H1 (cell line): ENCODE measurements at regions not wholly inside any gene's neighbourhood (a gene's known extent, or its start where the extent isn't known, plus 50 kb on each side); places are given as distances from the start of the nearest gene placed in this dataset.

Experiments
- CTCF ChIA-PET: fragments of 300-600 bp; sonication (Branson Sonifier 250); formaldehyde crosslinking; loops from one replicate; lab custom pipeline; 2021; ENCODE audit not compliant: partially characterized antibody; lab: Charles Lee
- POLR2A ChIA-PET: fragments of 300-600 bp; sonication (Branson Sonifier 250); formaldehyde crosslinking; loops from one replicate; lab custom pipeline; 2021; ENCODE audit warnings: inconsistent platforms; ENCODE audit not compliant: partially characterized antibody; lab: Charles Lee
- DNase-seq, 2 experiments: peaks; one replicate each; pipeline versions ENCODE4 v3.0.0 to v3.0.0-alpha.2; 2010 to 2022; ENCODE audit warnings: low spot score in 2 of 2, low read depth in 1 of 2, mixed read lengths in 1 of 2
- FAIRE-seq: peaks from 2 replicates; lab custom pipeline; 2011; peaks lifted over from hg19 to GRCh38; lab: Jason Lieb, UNC
- H2AFZ ChIP-seq: 2 replicates; pipeline ENCODE4 v1.8.1; 2012; ENCODE audit warnings: low read length, inconsistent platforms
- H2AK5ac ChIP-seq: 2 replicates; pipeline ENCODE4 v1.6.1; 2013; ENCODE audit warnings: low read depth, low read length
- H2BK120ac ChIP-seq: replicated peaks from 2 replicates; pipeline ENCODE3; 2013; ENCODE audit warnings: low read depth, low read length, inconsistent platforms
- H2BK12ac ChIP-seq: 2 replicates; pipeline ENCODE4 v1.6.1; 2013; ENCODE audit warnings: low read depth, low read length
- H2BK15ac ChIP-seq: 2 replicates; pipeline ENCODE4 v1.6.1; 2013; ENCODE audit warnings: low read length
- H2BK20ac ChIP-seq: 2 replicates; pipeline ENCODE4 v1.6.1; 2013; ENCODE audit warnings: low read length
- H2BK5ac ChIP-seq: 2 replicates; pipeline ENCODE4 v1.6.1; 2013; ENCODE audit warnings: low read depth, low read length
- H3K14ac ChIP-seq: 2 replicates; pipeline ENCODE4 v1.6.1; 2013; ENCODE audit warnings: inconsistent platforms; ENCODE audit not compliant: insufficient read length
- H3K18ac ChIP-seq: 2 replicates; pipeline ENCODE4 v1.6.1; 2013; ENCODE audit warnings: low read length; ENCODE audit errors: extremely low read depth
- H3K23ac ChIP-seq: 2 replicates; pipeline ENCODE4 v1.6.1; 2013; ENCODE audit warnings: inconsistent platforms; ENCODE audit not compliant: insufficient read length
- H3K23me2 ChIP-seq: 2 replicates; pipeline ENCODE4 v1.6.1; 2013; ENCODE audit warnings: low read depth, low read length
- H3K27ac ChIP-seq: 2 replicates; pipeline ENCODE4 v1.6.1; 2011; ENCODE audit warnings: low read depth, low read length, inconsistent platforms
- H3K27me3 ChIP-seq, 4 experiments: replicated peaks in 1 of 4; 1 replicate in 1 of 4; 2 replicates in 3 of 4; pipeline versions ENCODE4 v1.6.1 to v1.8.1; 2011 to 2013; ENCODE audit warnings: low read length in 3 of 4, mild to moderate bottlenecking in 3 of 4, inconsistent platforms in 2 of 4, mixed read lengths in 2 of 4, moderate library complexity in 1 of 4; ENCODE audit not compliant: control insufficient read depth in 3 of 4, insufficient read depth in 3 of 4; ENCODE audit errors: extremely low read depth in 1 of 4
- H3K36me3 ChIP-seq, 4 experiments: 2 replicates each; pipeline versions ENCODE4 v1.6.1 to v1.8.1; 2011 to 2013; ENCODE audit warnings: mild to moderate bottlenecking in 4 of 4, low read length in 3 of 4, moderate library complexity in 2 of 4, control low read depth in 1 of 4, inconsistent platforms in 1 of 4; ENCODE audit not compliant: insufficient read depth in 4 of 4, control insufficient read depth in 2 of 4
- H3K4ac ChIP-seq: replicated peaks from 2 replicates; pipeline ENCODE3; 2013; ENCODE audit warnings: low read length, low read depth, mixed read lengths, inconsistent platforms; ENCODE audit not compliant: insufficient read length
- H3K4me1 ChIP-seq, 4 experiments: replicated peaks in 1 of 4; 1 replicate in 1 of 4; 2 replicates in 3 of 4; pipeline versions ENCODE4 v1.6.1 to v1.8.1; 2011 to 2013; ENCODE audit warnings: low read length in 3 of 4, inconsistent platforms in 2 of 4, mixed read lengths in 1 of 4; ENCODE audit not compliant: insufficient read depth in 4 of 4, control insufficient read depth in 3 of 4
- H3K4me2 ChIP-seq, 2 experiments: 2 replicates each; pipeline versions ENCODE4 v1.6.1 to v1.8.1; 2011 to 2013; ENCODE audit warnings: low read depth in 2 of 2, low read length in 2 of 2, control low read depth in 1 of 2, inconsistent platforms in 1 of 2, mild to moderate bottlenecking in 1 of 2; ENCODE audit not compliant: insufficient read depth in 1 of 2
- H3K4me3 ChIP-seq, 4 experiments: fragments of 200-600, 300-600 bp in 1 of 4; sonication (generic), shearing (Covaris generic), sonication (Bioruptor Twin) in 1 of 4; 2 replicates each; pipeline versions ENCODE4 v1.5.1 to v1.8.1; 2011 to 2016; ENCODE audit warnings: low read length in 4 of 4, low read depth in 3 of 4, control low read depth in 2 of 4, inconsistent platforms in 2 of 4, mild to moderate bottlenecking in 2 of 4, mixed read lengths in 1 of 4, moderate library complexity in 1 of 4; ENCODE audit not compliant: insufficient read depth in 2 of 4; ENCODE audit errors: extremely low read depth in 1 of 4
- H3K56ac ChIP-seq: replicated peaks from 2 replicates; pipeline ENCODE3; 2013; ENCODE audit warnings: low read depth, mild to moderate bottlenecking, mixed read lengths, low read length, inconsistent platforms; ENCODE audit not compliant: insufficient read length
- H3K79me1 ChIP-seq: 2 replicates; pipeline ENCODE4 v1.6.1; 2013; ENCODE audit warnings: low read depth, low read length, control low read depth
- H3K79me2 ChIP-seq, 2 experiments: 2 replicates each; pipeline versions ENCODE4 v1.6.1 to v1.8.1; 2012 to 2013; ENCODE audit warnings: low read length in 2 of 2, mild to moderate bottlenecking in 2 of 2, inconsistent platforms in 1 of 2; ENCODE audit not compliant: insufficient read depth in 2 of 2, control insufficient read depth in 1 of 2
- H3K9ac ChIP-seq, 4 experiments: replicated peaks in 1 of 4; 1 replicate in 1 of 4; 2 replicates in 3 of 4; pipeline versions ENCODE4 v1.6.1 to v1.8.1; 2011 to 2013; ENCODE audit warnings: low read depth in 3 of 4, low read length in 3 of 4, control low read depth in 2 of 4, mild to moderate bottlenecking in 2 of 4, moderate library complexity in 2 of 4, inconsistent platforms in 1 of 4; ENCODE audit errors: extremely low read depth in 1 of 4
- H3K9me3 ChIP-seq, 2 experiments: 2 replicates each; pipeline versions ENCODE4 v1.6.1 to v1.8.1; 2012 to 2013; ENCODE audit warnings: mild to moderate bottlenecking in 2 of 2, moderate library complexity in 2 of 2, control low read depth in 1 of 2, inconsistent platforms in 1 of 2, low read depth in 1 of 2, low read length in 1 of 2, mixed read lengths in 1 of 2; ENCODE audit not compliant: insufficient read depth in 2 of 2
- H4K20me1 ChIP-seq, 2 experiments: replicated peaks in 1 of 2; 2 replicates each; pipeline versions ENCODE3 to v1.8.1; 2011 to 2013; ENCODE audit warnings: inconsistent platforms in 2 of 2, low read length in 2 of 2, mild to moderate bottlenecking in 1 of 2; ENCODE audit not compliant: insufficient read depth in 2 of 2, control insufficient read depth in 1 of 2
- H4K5ac ChIP-seq: 2 replicates; pipeline ENCODE4 v1.6.1; 2013; ENCODE audit warnings: low read length, low read depth, mixed read lengths, inconsistent platforms; ENCODE audit not compliant: insufficient read length
- H4K8ac ChIP-seq: 2 replicates; pipeline ENCODE4 v1.8.0; 2013; ENCODE audit warnings: mild to moderate bottlenecking, moderate library complexity, low read length, inconsistent platforms; ENCODE audit not compliant: insufficient read depth; ENCODE audit errors: extremely low read depth
- H4K91ac ChIP-seq: replicated peaks from 2 replicates; pipeline ENCODE3; 2013; ENCODE audit warnings: low read length, mixed read lengths, inconsistent platforms; ENCODE audit not compliant: insufficient read length
- SIRT6 ChIP-seq: IDR thresholded peaks from one replicate; pipeline ENCODE4 v1.7.1; 2012; ENCODE audit warnings: low read length, inconsistent platforms
- SP2 ChIP-seq: IDR thresholded peaks from 2 replicates; pipeline ENCODE4 v1.6.1; 2012; ENCODE audit warnings: mild to moderate bottlenecking, low read length, inconsistent platforms
- WGBS, 2 experiments: shearing (Covaris generic) in 1 of 2; methylation state at CpG; one replicate each; pipeline versions ENCODE4 v1.1.6 to v1.1.7; 2013 to 2015; ENCODE audit warnings: low lambda C conversion rate in 2 of 2, mixed read lengths in 2 of 2, inconsistent platforms in 1 of 2, low coverage in 1 of 2, missing lambda C conversion rate in 1 of 2; ENCODE audit not compliant: insufficient replicate concordance in 2 of 2, insufficient coverage in 1 of 2, insufficient read length in 1 of 2; ENCODE audit errors: extremely low coverage in 1 of 2, missing lambda C conversion rate in 1 of 2; 5-methylcytosine and 5-hydroxymethylcytosine counted together

DNA sequence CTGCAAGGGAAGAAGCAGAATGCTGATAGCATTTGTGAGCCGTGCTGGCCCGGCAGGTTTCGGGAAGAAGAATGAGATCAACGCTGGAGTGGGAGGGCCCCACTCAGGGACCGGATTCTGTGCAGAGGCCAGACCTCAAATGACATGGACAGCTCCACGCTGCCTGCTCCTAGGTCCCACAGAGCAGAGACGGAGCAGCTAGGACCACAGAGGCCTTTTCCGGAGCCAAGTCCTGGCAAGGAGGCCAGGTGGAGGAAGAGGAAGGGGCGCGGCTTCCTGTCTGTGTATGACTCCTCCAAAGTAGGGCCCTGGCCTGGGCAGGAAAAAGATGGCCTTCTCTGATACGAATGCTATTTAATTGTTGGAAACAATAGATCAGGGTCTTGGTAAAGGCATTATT, 139.9 kb downstream of the LRRC30 start:
- 90% methylated on average over 11 of the region's 11 CpGs; no CpG with 5 or more reads in 1 of the 2 experiments for WGBS, 2 experiments
- H2AK5ac ChIP-seq = no peak overlapping the region
- H3K23ac ChIP-seq = no peak overlapping the region
- ChIA-PET POLR2A (no interaction called here), CTCF (interaction anchor here (0.7 to 0.9 kb wide), 2 partner anchors 9 to 66 kb away, joined by 3 read pairs; no protein-coding TSS in a partner anchor)
- H3K4me1 ChIP-seq = no peaks in the 10 kb centered on the region; a peak in 2 of 7 replicates
- no peaks in the 10 kb centered on the region for H3K79me1 ChIP-seq
- H3K4me2 ChIP-seq = no peak overlapping the region
- H4K5ac ChIP-seq = no peak overlapping the region
- FAIRE-seq (no peak), DNase-seq (no peak)
- H2BK12ac ChIP-seq = no peak overlapping the region
- no peaks in the 10 kb centered on the region for H3K9me3 ChIP-seq
- H3K36me3 ChIP-seq = no peaks in the 10 kb centered on the region
- no peak overlapping the region for H2BK20ac ChIP-seq
- no peaks in the 10 kb centered on the region for H4K20me1 ChIP-seq
- H3K27me3 ChIP-seq = no peaks in the 10 kb centered on the region
- H3K56ac ChIP-seq = no peak overlapping the region
- H4K8ac ChIP-seq = no peak overlapping the region
- H3K4ac ChIP-seq = no peak overlapping the region
- no peaks in the 10 kb centered on the region for H3K79me2 ChIP-seq
- H2BK120ac ChIP-seq = no peak overlapping the region
- H3K4me3 ChIP-seq = no peak overlapping the region
- H3K14ac ChIP-seq = no peak overlapping the region
- H3K27ac ChIP-seq = no peak overlapping the region
- no peaks in the 10 kb centered on the region for H3K23me2 ChIP-seq
- no peak overlapping the region for H4K91ac ChIP-seq
- H2AFZ ChIP-seq = no peak overlapping the region
- no peak overlapping the region for H2BK15ac ChIP-seq
- H3K18ac ChIP-seq = no peak overlapping the region
- H3K9ac ChIP-seq = no peak overlapping the region
- no peak overlapping the region for H2BK5ac ChIP-seq
- no peak for TF ChIP-seq SIRT6
- no peak for TF ChIP-seq SP2
